ENCODE measurements at regions not wholly inside any gene's neighbourhood (a gene's known extent, or its start where the extent isn't known, plus 50 kb on each side); places are given as distances from the start of the nearest gene placed in this dataset.

GRCh38 chr17:21517538-21518293 is 141.6 kb downstream of the KCNJ12 start:
- no peak overlapping the region for H3K4me3 ChIP-seq (ENCODE audit: extremely low read depth, insufficient read depth, low read length, poor library complexity, severe bottlenecking)
- H3K9me3 ChIP-seq (ENCODE audit: control insufficient read depth, low read length) = no peaks in the 10 kb centered on the region
- 65 to 69% methylated on average over 3 to 5 of the region's 9 CpGs for WGBS, 2 experiments (ENCODE audit: insufficient coverage in 2 of 2)
- no peaks in the 10 kb centered on the region for H3K36me3 ChIP-seq (ENCODE audit: control insufficient read depth, insufficient read depth, low read length)
- H3K27ac ChIP-seq (ENCODE audit: low read depth, low read length, severe bottlenecking) = peak overlapping the region; percentile 80
- peaks cover 7% of the 10 kb centered on the region for H3K4me1 ChIP-seq (ENCODE audit: control insufficient read depth, insufficient read depth, low read length, poor library complexity, severe bottlenecking)

GRCh38 chr17:21522755-21523336 is 146.7 kb downstream of the KCNJ12 start:
- no peaks in the 10 kb centered on the region for H3K36me3 ChIP-seq (ENCODE audit: control insufficient read depth, insufficient read depth, low read length)
- H3K9me3 ChIP-seq (ENCODE audit: control insufficient read depth, low read length) = no peaks in the 10 kb centered on the region
- H3K4me3 ChIP-seq (ENCODE audit: extremely low read depth, insufficient read depth, low read length, poor library complexity, severe bottlenecking) = no peak overlapping the region
- 71 to 89% methylated on average over 5 to 7 of the region's 8 CpGs for WGBS, 2 experiments (ENCODE audit: insufficient coverage in 2 of 2)
- no peak overlapping the region for H3K27ac ChIP-seq (ENCODE audit: low read depth, low read length, severe bottlenecking)
- H3K4me1 ChIP-seq (ENCODE audit: control insufficient read depth, insufficient read depth, low read length, poor library complexity, severe bottlenecking) = peaks cover 5% of the 10 kb centered on the region

GRCh38 chr17:21523497-21524210 is 147.5 kb downstream of the KCNJ12 start:
- no peak overlapping the region for H3K27ac ChIP-seq (ENCODE audit: low read depth, low read length, severe bottlenecking)
- WGBS, 2 experiments (ENCODE audit: insufficient coverage in 2 of 2) = 79 to 88% methylated on average over 4 to 5 of the region's 7 CpGs
- peaks cover 2% of the 10 kb centered on the region for H3K4me1 ChIP-seq (ENCODE audit: control insufficient read depth, insufficient read depth, low read length, poor library complexity, severe bottlenecking)
- no peaks in the 10 kb centered on the region for H3K36me3 ChIP-seq (ENCODE audit: control insufficient read depth, insufficient read depth, low read length)
- no peaks in the 10 kb centered on the region for H3K9me3 ChIP-seq (ENCODE audit: control insufficient read depth, low read length)
- no peak overlapping the region for H3K4me3 ChIP-seq (ENCODE audit: extremely low read depth, insufficient read depth, low read length, poor library complexity, severe bottlenecking)

- Histone ChIP-seq H3K9me3 (ENCODE audit: control insufficient read depth, low read length) (no peaks in the 10 kb centered on the region), H3K36me3 (ENCODE audit: control insufficient read depth, insufficient read depth, low read length) (no peaks in the 10 kb centered on the region), H3K4me3 (ENCODE audit: extremely low read depth, insufficient read depth, low read length, poor library complexity, severe bottlenecking) (no peak overlapping the region), H3K27ac (ENCODE audit: low read depth, low read length, severe bottlenecking) (no peak overlapping the region), H3K4me1 (ENCODE audit: control insufficient read depth, insufficient read depth, low read length, poor library complexity, severe bottlenecking) (peaks cover 2% of the 10 kb centered on the region)
- 79 to 91% methylated on average over 5 to 6 of the region's 12 CpGs for WGBS, 2 experiments (ENCODE audit: insufficient coverage in 2 of 2)
Observed at GRCh38 chr17:21524211-21524591, 148.0 kb downstream of the KCNJ12 start.

GRCh38 chr17:21525464-21526130 is 149.4 kb downstream of the KCNJ12 start:
- Histone ChIP-seq H3K9me3 (ENCODE audit: control insufficient read depth, low read length) (no peaks in the 10 kb centered on the region), H3K4me3 (ENCODE audit: extremely low read depth, insufficient read depth, low read length, poor library complexity, severe bottlenecking) (no peak overlapping the region), H3K36me3 (ENCODE audit: control insufficient read depth, insufficient read depth, low read length) (no peaks in the 10 kb centered on the region), H3K4me1 (ENCODE audit: control insufficient read depth, insufficient read depth, low read length, poor library complexity, severe bottlenecking) (peaks cover 2% of the 10 kb centered on the region), H3K27ac (ENCODE audit: low read depth, low read length, severe bottlenecking) (no peak overlapping the region)
- WGBS, 2 experiments (ENCODE audit: insufficient coverage in 2 of 2) = 94 to 96% methylated on average over 7 of the region's 8 CpGs

- 85 to 98% methylated on average over 4 to 7 of the region's 9 CpGs for WGBS, 2 experiments (ENCODE audit: insufficient coverage in 2 of 2)
- no peak overlapping the region for H3K27ac ChIP-seq (ENCODE audit: low read depth, low read length, severe bottlenecking)
- H3K36me3 ChIP-seq (ENCODE audit: control insufficient read depth, insufficient read depth, low read length) = peaks cover 15% of the 10 kb centered on the region
- H3K4me3 ChIP-seq (ENCODE audit: extremely low read depth, insufficient read depth, low read length, poor library complexity, severe bottlenecking) = no peak overlapping the region
- H3K4me1 ChIP-seq (ENCODE audit: control insufficient read depth, insufficient read depth, low read length, poor library complexity, severe bottlenecking) = peaks cover under 1% of the 10 kb centered on the region
- no peaks in the 10 kb centered on the region for H3K9me3 ChIP-seq (ENCODE audit: control insufficient read depth, low read length)
Observed at GRCh38 chr17:21528031-21528695, 152.0 kb downstream of the KCNJ12 start.

- Histone ChIP-seq H3K4me1 (ENCODE audit: control insufficient read depth, insufficient read depth, low read length, poor library complexity, severe bottlenecking) (no peaks in the 10 kb centered on the region), H3K4me3 (ENCODE audit: extremely low read depth, insufficient read depth, low read length, poor library complexity, severe bottlenecking) (no peak overlapping the region), H3K27ac (ENCODE audit: low read depth, low read length, severe bottlenecking) (no peak overlapping the region), H3K9me3 (ENCODE audit: control insufficient read depth, low read length) (no peaks in the 10 kb centered on the region), H3K36me3 (ENCODE audit: control insufficient read depth, insufficient read depth, low read length) (peaks cover 36% of the 10 kb centered on the region)
- WGBS, 2 experiments (ENCODE audit: insufficient coverage in 2 of 2) = 73 to 89% methylated on average over 4 to 5 of the region's 5 CpGs
Observed at GRCh38 chr17:21530311-21530710, 154.2 kb downstream of the KCNJ12 start.

- Histone ChIP-seq H3K27ac (ENCODE audit: low read depth, low read length, severe bottlenecking) (no peak overlapping the region), H3K4me3 (ENCODE audit: extremely low read depth, insufficient read depth, low read length, poor library complexity, severe bottlenecking) (no peak overlapping the region), H3K4me1 (ENCODE audit: control insufficient read depth, insufficient read depth, low read length, poor library complexity, severe bottlenecking) (no peaks in the 10 kb centered on the region), H3K36me3 (ENCODE audit: control insufficient read depth, insufficient read depth, low read length) (peaks cover 38% of the 10 kb centered on the region), H3K9me3 (ENCODE audit: control insufficient read depth, low read length) (no peaks in the 10 kb centered on the region)
- 85 to 96% methylated on average over 7 to 9 of the region's 9 CpGs for WGBS, 2 experiments (ENCODE audit: insufficient coverage in 2 of 2)
Observed at GRCh38 chr17:21530841-21531240, 154.7 kb downstream of the KCNJ12 start.

GRCh38 chr17:21532763-21533385 is 156.7 kb downstream of the KCNJ12 start:
- 83 to 90% methylated on average over 8 of the region's 9 CpGs for WGBS, 2 experiments (ENCODE audit: insufficient coverage in 2 of 2)
- H3K4me3 ChIP-seq (ENCODE audit: extremely low read depth, insufficient read depth, low read length, poor library complexity, severe bottlenecking) = no peak overlapping the region

More at GRCh38 chr17:21532763-21533385, 156.7 kb downstream of the KCNJ12 start:
- Histone ChIP-seq H3K27ac (ENCODE audit: low read depth, low read length, severe bottlenecking) (no peak overlapping the region), H3K9me3 (ENCODE audit: control insufficient read depth, low read length) (peaks cover 6% of the 10 kb centered on the region), H3K4me1 (ENCODE audit: control insufficient read depth, insufficient read depth, low read length, poor library complexity, severe bottlenecking) (no peaks in the 10 kb centered on the region), H3K36me3 (ENCODE audit: control insufficient read depth, insufficient read depth, low read length) (peaks cover 38% of the 10 kb centered on the region)

Data from mesodermal cell (in vitro differentiated cells).